ENCODE measurements at regions not wholly inside any gene's neighbourhood (a gene's known extent, or its start where the extent isn't known, plus 50 kb on each side); places are given as distances from the start of the nearest gene placed in this dataset.

DNA sequence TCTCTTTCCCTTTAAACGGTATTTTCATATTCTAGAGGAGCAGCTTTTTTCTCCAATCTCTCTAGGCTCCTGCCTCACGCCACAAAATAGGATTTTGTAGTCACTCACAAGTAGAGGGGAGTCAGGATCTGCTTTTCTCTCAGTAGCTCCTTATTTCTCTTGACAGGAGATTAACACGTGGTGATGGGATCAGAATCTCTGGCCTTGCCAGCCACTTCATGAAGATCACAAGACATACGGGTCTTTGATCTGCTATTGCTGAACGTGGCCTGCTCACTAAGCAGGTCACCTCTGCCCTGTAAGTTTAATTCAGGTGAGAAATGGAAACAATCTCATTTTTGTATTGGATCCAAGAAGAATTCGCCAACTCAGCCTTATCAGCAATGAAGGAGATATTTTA, 257.5 kb downstream of the DIRAS2 start:
- no peaks in the 10 kb centered on the region for H3K36me3 ChIP-seq (ENCODE audit: control insufficient read depth, insufficient read depth, low read length)
- no peaks in the 10 kb centered on the region for H3K27me3 ChIP-seq (ENCODE audit: control insufficient read depth, insufficient read depth, low read length, poor library complexity, severe bottlenecking)
- DNase-seq, result no peak
- no peak overlapping the region for H3K4me3 Mint-ChIP-seq
- H3K27ac ChIP-seq (ENCODE audit: low read depth, low read length), result no peak overlapping the region
- H3K4me1 Mint-ChIP-seq, result peaks cover 6% of the 10 kb centered on the region
- 80 to 87% methylated on average over 4 to 6 of the region's 6 CpGs for WGBS, 2 experiments (ENCODE audit: insufficient coverage in 1 of 2, insufficient read length in 1 of 2)
- no peak for TF ChIP-seq CTCF (conservative IDR thresholded peaks at IDR 0.05)
- H3K36me3 Mint-ChIP-seq (ENCODE audit: low read depth), result no peaks in the 10 kb centered on the region
- no peaks in the 10 kb centered on the region for H3K9me3 ChIP-seq (ENCODE audit: control insufficient read depth, low read length)
- no peak overlapping the region for H3K4me3 ChIP-seq (ENCODE audit: low read length)
- H3K9ac ChIP-seq (ENCODE audit: extremely low read depth, low read length, poor library complexity, severe bottlenecking), result no peak overlapping the region
- no peaks in the 10 kb centered on the region for H3K9me3 Mint-ChIP-seq
- no peak overlapping the region for H3K27ac Mint-ChIP-seq
- H3K27me3 Mint-ChIP-seq (ENCODE audit: insufficient read depth), result no peaks in the 10 kb centered on the region
- H3K4me1 ChIP-seq (ENCODE audit: control insufficient read depth, insufficient read depth, low read length), result no peaks in the 10 kb centered on the region

- no peaks in the 10 kb centered on the region for H3K27me3 ChIP-seq (ENCODE audit: control insufficient read depth, insufficient read depth, low read length, poor library complexity, severe bottlenecking)
- H3K27ac Mint-ChIP-seq, result no peak overlapping the region
- no peaks in the 10 kb centered on the region for H3K27me3 Mint-ChIP-seq (ENCODE audit: insufficient read depth)
- H3K9me3 ChIP-seq (ENCODE audit: control insufficient read depth, low read length), result peaks cover 11% of the 10 kb centered on the region
- no peak overlapping the region for H3K4me3 Mint-ChIP-seq
- H3K9ac ChIP-seq (ENCODE audit: extremely low read depth, low read length, poor library complexity, severe bottlenecking), result no peak overlapping the region
- peaks cover 2% of the 10 kb centered on the region for H3K36me3 Mint-ChIP-seq (ENCODE audit: low read depth)
- H3K27ac ChIP-seq (ENCODE audit: low read depth, low read length), result no peak overlapping the region
- no peak for TF ChIP-seq CTCF (conservative IDR thresholded peaks at IDR 0.05)
- WGBS, 2 experiments (ENCODE audit: insufficient coverage in 1 of 2, insufficient read length in 1 of 2), result 96 to 100% methylated on average over 7 to 8 of the region's 8 CpGs
- no peak overlapping the region for H3K4me3 ChIP-seq (ENCODE audit: low read length)
- DNase-seq, result no peak
- H3K4me1 ChIP-seq (ENCODE audit: control insufficient read depth, insufficient read depth, low read length), result peaks cover 2% of the 10 kb centered on the region
- H3K4me1 Mint-ChIP-seq, result peaks cover 30% of the 10 kb centered on the region
- H3K9me3 Mint-ChIP-seq, result peaks cover 2% of the 10 kb centered on the region
- H3K36me3 ChIP-seq (ENCODE audit: control insufficient read depth, insufficient read depth, low read length), result no peaks in the 10 kb centered on the region
These were observed 249.1 kb downstream of the DIRAS2 start for GRCh38 chr9:90393365-90394152.

DNA sequence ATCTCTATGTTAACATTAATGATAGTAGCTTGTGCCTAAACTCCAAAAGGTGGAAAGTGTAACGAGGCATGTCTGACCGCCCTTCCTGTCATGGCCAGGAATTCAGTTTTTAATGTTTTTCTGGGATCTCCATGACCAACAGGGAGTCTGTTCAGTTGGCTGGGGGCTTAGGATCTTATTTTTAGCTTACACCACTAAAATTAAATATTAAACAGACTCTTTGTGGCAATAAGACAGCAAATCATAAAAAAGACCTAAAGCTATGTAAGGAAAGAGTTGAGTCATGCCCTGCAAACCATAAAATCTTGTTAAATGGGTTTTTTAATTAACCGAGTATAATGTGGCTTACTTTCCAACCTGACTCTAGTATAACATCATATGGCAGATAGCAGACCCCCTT, 247.8 kb downstream of the DIRAS2 start:
- Mint-ChIP-seq H3K36me3 (ENCODE audit: low read depth) (peaks cover 2% of the 10 kb centered on the region), H3K4me1 (peaks cover 30% of the 10 kb centered on the region), H3K9me3 (peaks cover 2% of the 10 kb centered on the region), H3K27ac (no peak overlapping the region), H3K4me3 (no peak overlapping the region), H3K27me3 (ENCODE audit: insufficient read depth) (no peaks in the 10 kb centered on the region)
- peaks cover 2% of the 10 kb centered on the region for H3K4me1 ChIP-seq (ENCODE audit: control insufficient read depth, insufficient read depth, low read length)
- peaks cover 11% of the 10 kb centered on the region for H3K9me3 ChIP-seq (ENCODE audit: control insufficient read depth, low read length)
- H3K36me3 ChIP-seq (ENCODE audit: control insufficient read depth, insufficient read depth, low read length), result no peaks in the 10 kb centered on the region
- H3K27me3 ChIP-seq (ENCODE audit: control insufficient read depth, insufficient read depth, low read length, poor library complexity, severe bottlenecking), result no peaks in the 10 kb centered on the region
- 88 to 100% methylated on average over 2 to 3 of the region's 3 CpGs for WGBS, 2 experiments (ENCODE audit: insufficient coverage in 1 of 2, insufficient read length in 1 of 2)
- no peak overlapping the region for H3K27ac ChIP-seq (ENCODE audit: low read depth, low read length)
- TF ChIP-seq CTCF (conservative IDR thresholded peaks at IDR 0.05), result no peak
- H3K9ac ChIP-seq (ENCODE audit: extremely low read depth, low read length, poor library complexity, severe bottlenecking), result no peak overlapping the region
- no peak for DNase-seq
- no peak overlapping the region for H3K4me3 ChIP-seq (ENCODE audit: low read length)

Data from endodermal cell (in vitro differentiated cells).